Gastrocnemius medialis (tissue), 4 donors: ENCODE measurements at regions not wholly inside any gene's neighbourhood (a gene's known extent, or its start where the extent isn't known, plus 50 kb on each side); places are given as distances from the start of the nearest gene placed in this dataset.

ENCODE experiments used
- POLR2A ChIP-seq, 2 donors: fragments of 450-650 bp; IDR thresholded peaks; one replicate each; pipeline ENCODE4 v1.6.1; 2017; ENCODE audit warnings: antibody characterized with exemption in 2 of 2, mild to moderate bottlenecking in 2 of 2, moderate library complexity in 2 of 2
- TF ChIP-seq, protein P1 (sequence below), 5 experiments: fragments of 450-650 bp in 3 of 5; fragments of 200-600 bp in 2 of 5; sonication (generic) in 2 of 5; IDR thresholded peaks in 4 of 5; conservative IDR thresholded peaks in 1 of 5; 1 replicate in 4 of 5; 2 replicates in 1 of 5; pipeline ENCODE4 v1.5.1; 2016 to 2019; ENCODE audit warnings: antibody characterized with exemption in 5 of 5, mild to moderate bottlenecking in 3 of 5, moderate library complexity in 3 of 5

GRCh38 chr13:102495663-102496062, 93.8 kb upstream of the FGF14 start:
- TF ChIP-seq, protein P1, sequence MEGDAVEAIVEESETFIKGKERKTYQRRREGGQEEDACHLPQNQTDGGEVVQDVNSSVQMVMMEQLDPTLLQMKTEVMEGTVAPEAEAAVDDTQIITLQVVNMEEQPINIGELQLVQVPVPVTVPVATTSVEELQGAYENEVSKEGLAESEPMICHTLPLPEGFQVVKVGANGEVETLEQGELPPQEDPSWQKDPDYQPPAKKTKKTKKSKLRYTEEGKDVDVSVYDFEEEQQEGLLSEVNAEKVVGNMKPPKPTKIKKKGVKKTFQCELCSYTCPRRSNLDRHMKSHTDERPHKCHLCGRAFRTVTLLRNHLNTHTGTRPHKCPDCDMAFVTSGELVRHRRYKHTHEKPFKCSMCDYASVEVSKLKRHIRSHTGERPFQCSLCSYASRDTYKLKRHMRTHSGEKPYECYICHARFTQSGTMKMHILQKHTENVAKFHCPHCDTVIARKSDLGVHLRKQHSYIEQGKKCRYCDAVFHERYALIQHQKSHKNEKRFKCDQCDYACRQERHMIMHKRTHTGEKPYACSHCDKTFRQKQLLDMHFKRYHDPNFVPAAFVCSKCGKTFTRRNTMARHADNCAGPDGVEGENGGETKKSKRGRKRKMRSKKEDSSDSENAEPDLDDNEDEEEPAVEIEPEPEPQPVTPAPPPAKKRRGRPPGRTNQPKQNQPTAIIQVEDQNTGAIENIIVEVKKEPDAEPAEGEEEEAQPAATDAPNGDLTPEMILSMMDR (IDR thresholded peaks at IDR 0.05 in 4 of 5, conservative IDR thresholded peaks at IDR 0.05 in 1 of 5), result no peak
- no peak for TF ChIP-seq POLR2A (IDR thresholded peaks at IDR 0.05)
